ENCODE measurements at regions not wholly inside any gene's neighbourhood (a gene's known extent, or its start where the extent isn't known, plus 50 kb on each side); places are given as distances from the start of the nearest gene placed in this dataset.

DNA sequence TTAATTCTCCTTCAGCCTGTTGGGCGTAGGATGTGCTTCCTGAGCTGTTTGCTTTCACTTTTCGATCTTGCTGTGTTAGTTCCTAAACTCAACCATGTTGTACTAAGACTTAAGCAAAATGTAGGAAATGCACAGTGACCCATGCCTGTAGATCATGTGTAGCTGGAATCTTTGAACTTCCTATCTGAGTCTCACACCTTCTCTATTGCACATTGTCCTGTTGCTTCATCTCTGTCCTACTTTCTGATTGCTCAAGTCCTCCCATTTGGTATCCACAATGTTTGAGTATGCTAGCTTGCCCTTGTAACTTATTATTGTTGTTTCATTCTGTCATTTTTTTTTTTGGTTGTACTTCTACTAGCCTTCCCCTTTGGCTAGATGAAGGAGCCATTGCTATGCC, 239.6 kb downstream of the PPP1R2C start:
- TF ChIP-seq ZNF391 (tag by site-specific recombination; IDR thresholded peaks at IDR 0.05; ENCODE audit: borderline replicate concordance, low read depth) (no peak), KLF7 (tag by site-specific recombination; IDR thresholded peaks at IDR 0.05; ENCODE audit: borderline replicate concordance) (no peak), ZEB2 (tag by site-specific recombination; IDR thresholded peaks at IDR 0.05) (no peak), ZNF292 (tag by site-specific recombination; IDR thresholded peaks at IDR 0.05; ENCODE audit: borderline replicate concordance, low read depth) (no peak), ZNF404 (tag by site-specific recombination; IDR thresholded peaks at IDR 0.05) (no peak), ZNF623 (tag by site-specific recombination; IDR thresholded peaks at IDR 0.05) (no peak), ZNF664 (tag by site-specific recombination; IDR thresholded peaks at IDR 0.05) (no peak), ZNF561 (tag by site-specific recombination; IDR thresholded peaks at IDR 0.05; ENCODE audit: borderline replicate concordance) (no peak)
- TF ChIP-seq, protein P1, sequence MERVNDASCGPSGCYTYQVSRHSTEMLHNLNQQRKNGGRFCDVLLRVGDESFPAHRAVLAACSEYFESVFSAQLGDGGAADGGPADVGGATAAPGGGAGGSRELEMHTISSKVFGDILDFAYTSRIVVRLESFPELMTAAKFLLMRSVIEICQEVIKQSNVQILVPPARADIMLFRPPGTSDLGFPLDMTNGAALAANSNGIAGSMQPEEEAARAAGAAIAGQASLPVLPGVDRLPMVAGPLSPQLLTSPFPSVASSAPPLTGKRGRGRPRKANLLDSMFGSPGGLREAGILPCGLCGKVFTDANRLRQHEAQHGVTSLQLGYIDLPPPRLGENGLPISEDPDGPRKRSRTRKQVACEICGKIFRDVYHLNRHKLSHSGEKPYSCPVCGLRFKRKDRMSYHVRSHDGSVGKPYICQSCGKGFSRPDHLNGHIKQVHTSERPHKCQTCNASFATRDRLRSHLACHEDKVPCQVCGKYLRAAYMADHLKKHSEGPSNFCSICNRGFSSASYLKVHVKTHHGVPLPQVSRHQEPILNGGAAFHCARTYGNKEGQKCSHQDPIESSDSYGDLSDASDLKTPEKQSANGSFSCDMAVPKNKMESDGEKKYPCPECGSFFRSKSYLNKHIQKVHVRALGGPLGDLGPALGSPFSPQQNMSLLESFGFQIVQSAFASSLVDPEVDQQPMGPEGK (tag by site-specific recombination; IDR thresholded peaks at IDR 0.05), result no peak
- TF ChIP-seq, protein P2, sequence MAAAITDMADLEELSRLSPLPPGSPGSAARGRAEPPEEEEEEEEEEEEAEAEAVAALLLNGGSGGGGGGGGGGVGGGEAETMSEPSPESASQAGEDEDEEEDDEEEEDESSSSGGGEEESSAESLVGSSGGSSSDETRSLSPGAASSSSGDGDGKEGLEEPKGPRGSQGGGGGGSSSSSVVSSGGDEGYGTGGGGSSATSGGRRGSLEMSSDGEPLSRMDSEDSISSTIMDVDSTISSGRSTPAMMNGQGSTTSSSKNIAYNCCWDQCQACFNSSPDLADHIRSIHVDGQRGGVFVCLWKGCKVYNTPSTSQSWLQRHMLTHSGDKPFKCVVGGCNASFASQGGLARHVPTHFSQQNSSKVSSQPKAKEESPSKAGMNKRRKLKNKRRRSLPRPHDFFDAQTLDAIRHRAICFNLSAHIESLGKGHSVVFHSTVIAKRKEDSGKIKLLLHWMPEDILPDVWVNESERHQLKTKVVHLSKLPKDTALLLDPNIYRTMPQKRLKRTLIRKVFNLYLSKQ (tag by site-specific recombination; IDR thresholded peaks at IDR 0.05; ENCODE audit: borderline replicate concordance), result no peak
- TF ChIP-seq, protein P3, sequence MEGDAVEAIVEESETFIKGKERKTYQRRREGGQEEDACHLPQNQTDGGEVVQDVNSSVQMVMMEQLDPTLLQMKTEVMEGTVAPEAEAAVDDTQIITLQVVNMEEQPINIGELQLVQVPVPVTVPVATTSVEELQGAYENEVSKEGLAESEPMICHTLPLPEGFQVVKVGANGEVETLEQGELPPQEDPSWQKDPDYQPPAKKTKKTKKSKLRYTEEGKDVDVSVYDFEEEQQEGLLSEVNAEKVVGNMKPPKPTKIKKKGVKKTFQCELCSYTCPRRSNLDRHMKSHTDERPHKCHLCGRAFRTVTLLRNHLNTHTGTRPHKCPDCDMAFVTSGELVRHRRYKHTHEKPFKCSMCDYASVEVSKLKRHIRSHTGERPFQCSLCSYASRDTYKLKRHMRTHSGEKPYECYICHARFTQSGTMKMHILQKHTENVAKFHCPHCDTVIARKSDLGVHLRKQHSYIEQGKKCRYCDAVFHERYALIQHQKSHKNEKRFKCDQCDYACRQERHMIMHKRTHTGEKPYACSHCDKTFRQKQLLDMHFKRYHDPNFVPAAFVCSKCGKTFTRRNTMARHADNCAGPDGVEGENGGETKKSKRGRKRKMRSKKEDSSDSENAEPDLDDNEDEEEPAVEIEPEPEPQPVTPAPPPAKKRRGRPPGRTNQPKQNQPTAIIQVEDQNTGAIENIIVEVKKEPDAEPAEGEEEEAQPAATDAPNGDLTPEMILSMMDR (tag by site-specific recombination; IDR thresholded peaks at IDR 0.05), result no peak
- TF ChIP-seq, protein P4, sequence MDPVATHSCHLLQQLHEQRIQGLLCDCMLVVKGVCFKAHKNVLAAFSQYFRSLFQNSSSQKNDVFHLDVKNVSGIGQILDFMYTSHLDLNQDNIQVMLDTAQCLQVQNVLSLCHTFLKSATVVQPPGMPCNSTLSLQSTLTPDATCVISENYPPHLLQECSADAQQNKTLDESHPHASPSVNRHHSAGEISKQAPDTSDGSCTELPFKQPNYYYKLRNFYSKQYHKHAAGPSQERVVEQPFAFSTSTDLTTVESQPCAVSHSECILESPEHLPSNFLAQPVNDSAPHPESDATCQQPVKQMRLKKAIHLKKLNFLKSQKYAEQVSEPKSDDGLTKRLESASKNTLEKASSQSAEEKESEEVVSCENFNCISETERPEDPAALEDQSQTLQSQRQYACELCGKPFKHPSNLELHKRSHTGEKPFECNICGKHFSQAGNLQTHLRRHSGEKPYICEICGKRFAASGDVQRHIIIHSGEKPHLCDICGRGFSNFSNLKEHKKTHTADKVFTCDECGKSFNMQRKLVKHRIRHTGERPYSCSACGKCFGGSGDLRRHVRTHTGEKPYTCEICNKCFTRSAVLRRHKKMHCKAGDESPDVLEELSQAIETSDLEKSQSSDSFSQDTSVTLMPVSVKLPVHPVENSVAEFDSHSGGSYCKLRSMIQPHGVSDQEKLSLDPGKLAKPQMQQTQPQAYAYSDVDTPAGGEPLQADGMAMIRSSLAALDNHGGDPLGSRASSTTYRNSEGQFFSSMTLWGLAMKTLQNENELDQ (tag by site-specific recombination; IDR thresholded peaks at IDR 0.05; ENCODE audit: low read depth), result no peak

Measured in HEK293 (cell line).